Ovary (tissue), 7 donors: ENCODE measurements at regions not wholly inside any gene's neighbourhood (a gene's known extent, or its start where the extent isn't known, plus 50 kb on each side); places are given as distances from the start of the nearest gene placed in this dataset.

ENCODE experiments used
- DNase-seq, 5 donors: peaks; one replicate each; pipeline ENCODE4 v3.0.0-alpha.2; 2019 to 2020
- H3K27ac ChIP-seq, 2 donors: fragments of 200-600 bp; one replicate each; pipeline versions ENCODE4 v1.5.1 to v1.8.0; 2019 to 2022
- H3K27me3 ChIP-seq: fragments of 200-600 bp; one replicate; pipeline ENCODE4 v1.8.0; 2022
- H3K36me3 ChIP-seq: fragments of 200-600 bp; sonication (generic); one replicate; pipeline ENCODE4 v1.5.1; 2019
- H3K4me1 ChIP-seq: one replicate; pipeline ENCODE4 v1.8.1; 2013; ENCODE audit warnings: mild to moderate bottlenecking, moderate library complexity; ENCODE audit not compliant: insufficient read depth
- H3K4me3 ChIP-seq: fragments of 200-600 bp; sonication (generic); one replicate; pipeline ENCODE4 v1.5.1; 2017
- H3K9me3 ChIP-seq, 2 donors: fragments of 200-600 bp in 1 of 2; sonication (generic) in 1 of 2; one replicate each; pipeline versions ENCODE4 v1.5.1 to v1.8.1; 2013 to 2019; ENCODE audit warnings: mild to moderate bottlenecking in 1 of 2, moderate library complexity in 1 of 2
- EP300 ChIP-seq: sonication (generic); formaldehyde crosslinking; IDR thresholded peaks from one replicate; pipeline ENCODE4 v1.6.1; 2017; ENCODE audit warnings: antibody characterized with exemption
- POLR2A ChIP-seq: fragments of 450-650 bp; IDR thresholded peaks from one replicate; pipeline ENCODE4 v1.6.1; 2017; ENCODE audit warnings: antibody characterized with exemption, mild to moderate bottlenecking, moderate library complexity
- WGBS, 3 donors: extraction: QIAGEN DNeasy Blood & Tissue Kit in 1 of 3; methylation state at CpG; one replicate each; pipeline versions ENCODE4 v1.1.5 to v1.1.7; 2013 to 2017; 5-methylcytosine and 5-hydroxymethylcytosine counted together
- intact Hi-C, 4 donors: fragments of 100-400 bp; cut with DNase I; formaldehyde crosslinking; loops; one replicate each; pipeline versions ENCODE4 v1.11.0 to v1.15.1; 2022 to 2023
- TF ChIP-seq, protein P1 (sequence below), 3 donors: fragments of 450-650 bp in 2 of 3; fragments of 200-600 bp in 1 of 3; IDR thresholded peaks; one replicate each; pipeline versions ENCODE4 v1.5.1 to v1.8.0; 2016 to 2022; ENCODE audit warnings: antibody characterized with exemption in 3 of 3, mild to moderate bottlenecking in 1 of 3
- donor health status: DM: no; HTN: no; CAD: no; lungs with moderate emphysema.
- donor health status: DM: no; HTN: no; CAD: no.
- donor health status: Bipolar disorder and iron deficiency.
- donor health status: DM: no; HTN: no; CAD: no.
- donor health status: DM: yes; HTN: yes; CAD: no.

DNA sequence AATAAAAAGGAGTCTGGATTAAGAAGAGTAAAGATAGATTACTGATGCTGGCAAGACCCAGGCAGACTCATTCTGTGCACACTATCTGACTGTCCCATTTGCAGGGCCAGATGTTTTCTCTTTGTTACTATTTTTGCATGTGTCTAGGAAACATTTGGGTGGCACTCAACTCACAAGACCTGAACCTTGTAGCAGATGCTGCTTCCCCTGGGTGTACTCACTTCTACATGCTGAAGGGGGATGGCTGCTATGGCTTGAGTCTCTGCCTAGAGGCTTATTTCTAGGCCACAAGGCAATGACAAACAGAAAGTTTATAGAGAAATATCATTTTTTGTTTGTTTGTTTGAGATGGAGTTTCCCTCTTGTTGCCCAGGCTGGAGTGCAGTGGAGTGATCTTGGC, 351.4 kb downstream of the FOXA2 start:
- TF ChIP-seq POLR2A = no peak
- no peak for DNase-seq
- intact Hi-C loops = no loop called here
- H3K4me1 ChIP-seq = no peaks in the 10 kb centered on the region
- no peaks in the 10 kb centered on the region for H3K27me3 ChIP-seq
- H3K9me3 ChIP-seq = no peaks in the 10 kb centered on the region
- no peak overlapping the region for H3K4me3 ChIP-seq
- no peaks in the 10 kb centered on the region for H3K36me3 ChIP-seq
- no peak overlapping the region for H3K27ac ChIP-seq

GRCh38 chr20:22232473-22232872, 351.9 kb downstream of the FOXA2 start:
- 11 to 15% (median 15%) methylated on average over 9 of the region's 9 CpGs for WGBS, 3 donors
- intact Hi-C loops = no loop called here

GRCh38 chr20:22226849-22227700, 357.3 kb downstream of the FOXA2 start:
- TF ChIP-seq EP300 (no peak), POLR2A (no peak)
- TF ChIP-seq, protein P1, sequence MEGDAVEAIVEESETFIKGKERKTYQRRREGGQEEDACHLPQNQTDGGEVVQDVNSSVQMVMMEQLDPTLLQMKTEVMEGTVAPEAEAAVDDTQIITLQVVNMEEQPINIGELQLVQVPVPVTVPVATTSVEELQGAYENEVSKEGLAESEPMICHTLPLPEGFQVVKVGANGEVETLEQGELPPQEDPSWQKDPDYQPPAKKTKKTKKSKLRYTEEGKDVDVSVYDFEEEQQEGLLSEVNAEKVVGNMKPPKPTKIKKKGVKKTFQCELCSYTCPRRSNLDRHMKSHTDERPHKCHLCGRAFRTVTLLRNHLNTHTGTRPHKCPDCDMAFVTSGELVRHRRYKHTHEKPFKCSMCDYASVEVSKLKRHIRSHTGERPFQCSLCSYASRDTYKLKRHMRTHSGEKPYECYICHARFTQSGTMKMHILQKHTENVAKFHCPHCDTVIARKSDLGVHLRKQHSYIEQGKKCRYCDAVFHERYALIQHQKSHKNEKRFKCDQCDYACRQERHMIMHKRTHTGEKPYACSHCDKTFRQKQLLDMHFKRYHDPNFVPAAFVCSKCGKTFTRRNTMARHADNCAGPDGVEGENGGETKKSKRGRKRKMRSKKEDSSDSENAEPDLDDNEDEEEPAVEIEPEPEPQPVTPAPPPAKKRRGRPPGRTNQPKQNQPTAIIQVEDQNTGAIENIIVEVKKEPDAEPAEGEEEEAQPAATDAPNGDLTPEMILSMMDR (IDR thresholded peaks at IDR 0.05) = no peak
- Histone ChIP-seq H3K9me3 (no peaks in the 10 kb centered on the region), H3K27ac (no peak overlapping the region), H3K4me3 (no peak overlapping the region), H3K27me3 (no peaks in the 10 kb centered on the region), H3K4me1 (no peaks in the 10 kb centered on the region), H3K36me3 (no peaks in the 10 kb centered on the region)
- WGBS, 3 donors = 35 to 52% (median 38%) methylated on average over 7 of the region's 7 CpGs
- DNase-seq = no peak
- intact Hi-C loops = no loop called here

More at GRCh38 chr20:22232473-22232872, 351.9 kb downstream of the FOXA2 start:
- no peak for DNase-seq
- H3K27me3 ChIP-seq = no peaks in the 10 kb centered on the region
- no peak overlapping the region for H3K27ac ChIP-seq
- no peaks in the 10 kb centered on the region for H3K9me3 ChIP-seq
- TF ChIP-seq, protein P1 (IDR thresholded peaks at IDR 0.05) = no peak
- H3K36me3 ChIP-seq = no peaks in the 10 kb centered on the region
- H3K4me3 ChIP-seq = no peak overlapping the region
- H3K4me1 ChIP-seq = no peaks in the 10 kb centered on the region

GRCh38 chr20:22223236-22223635, 361.1 kb downstream of the FOXA2 start:
- DNase-seq = no peak
- WGBS, 3 donors = 66 to 71% (median 67%) methylated on average over 3 of the region's 3 CpGs
- intact Hi-C loops = no loop called here
- Histone ChIP-seq H3K4me1 (no peaks in the 10 kb centered on the region), H3K4me3 (no peak overlapping the region), H3K27me3 (no peaks in the 10 kb centered on the region), H3K36me3 (no peaks in the 10 kb centered on the region), H3K9me3 (no peaks in the 10 kb centered on the region), H3K27ac (no peak overlapping the region)
- TF ChIP-seq, protein P1 (IDR thresholded peaks at IDR 0.05) = no peak
- TF ChIP-seq POLR2A (no peak), EP300 (no peak)

GRCh38 chr20:22217712-22218352, 366.5 kb downstream of the FOXA2 start:
- H3K9me3 ChIP-seq = no peaks in the 10 kb centered on the region

More at GRCh38 chr20:22217712-22218352, 366.5 kb downstream of the FOXA2 start:
- intact Hi-C loops = no loop called here
- TF ChIP-seq POLR2A (no peak), EP300 (no peak)
- TF ChIP-seq, protein P1 (IDR thresholded peaks at IDR 0.05) = no peak
- Histone ChIP-seq H3K4me3 (no peak overlapping the region), H3K36me3 (no peaks in the 10 kb centered on the region), H3K4me1 (no peaks in the 10 kb centered on the region), H3K27ac (no peak overlapping the region), H3K27me3 (no peaks in the 10 kb centered on the region)
- DNase-seq = no peak
- WGBS, 3 donors = 55 to 69% (median 67%) methylated on average over 2 of the region's 2 CpGs
